ENCODE measurements at regions not wholly inside any gene's neighbourhood (a gene's known extent, or its start where the extent isn't known, plus 50 kb on each side); places are given as distances from the start of the nearest gene placed in this dataset.
A peak's percentile ranks its signal among the peaks of the same experiment; 100 is the strongest.
"Not testable (repeated sequence)": the region's sequence is repeated elsewhere in the genome, so short reads cannot be mapped to it uniquely, and the experiment has no call there.

GRCh38 chr5:104904561-104904960 lies 1342.0 kb upstream of the NUDT12 start:
- no peak for DNase-seq

- no peak for DNase-seq
These were observed 1341.4 kb upstream of the NUDT12 start for GRCh38 chr5:104903941-104904340.

DNA sequence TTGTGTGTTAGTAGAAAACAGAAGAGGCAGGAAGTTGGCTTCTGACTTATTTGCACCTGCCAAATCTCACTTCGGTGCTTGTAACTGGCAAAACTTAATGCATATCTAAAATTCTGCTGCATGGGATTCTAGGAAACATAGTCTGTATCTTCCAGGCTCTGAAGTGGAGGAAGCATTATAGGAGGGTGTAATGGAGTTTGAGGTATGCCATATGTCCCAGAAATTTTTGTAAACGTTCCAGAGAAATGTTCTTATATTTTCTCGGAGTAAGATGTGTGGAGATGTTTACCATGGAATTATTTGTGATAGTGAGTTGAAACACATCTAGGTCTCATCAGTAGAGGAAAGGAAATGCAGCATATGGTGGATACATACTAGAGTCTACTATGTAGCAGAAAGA lies 1329.0 kb upstream of the NUDT12 start:
- no peak for DNase-seq

DNA sequence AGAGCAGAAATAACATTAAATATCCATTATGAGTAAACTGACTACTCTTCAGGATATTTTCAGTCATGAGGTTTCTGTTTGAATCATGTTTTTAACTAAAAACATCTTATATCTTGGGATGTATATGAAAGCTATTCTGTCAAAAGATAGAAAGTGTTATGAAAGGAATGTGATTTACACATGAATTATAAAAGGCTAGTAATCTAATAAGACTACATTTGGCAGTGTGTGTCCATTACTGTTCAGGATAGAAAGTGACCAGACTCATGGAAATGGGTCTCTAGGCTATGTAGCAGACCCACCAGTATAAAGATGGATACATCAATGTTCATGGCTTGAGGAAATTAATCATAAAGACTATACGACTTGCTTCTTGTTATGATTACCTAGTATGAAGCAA lies 1328.2 kb upstream of the NUDT12 start:
- DNase-seq = no peak

- peak; percentile 3 for DNase-seq
These were observed 1296.8 kb upstream of the NUDT12 start for GRCh38 chr5:104859437-104859836.

- not testable (repeated sequence) for DNase-seq
These were observed 1289.5 kb upstream of the NUDT12 start for GRCh38 chr5:104852099-104852498.

DNA sequence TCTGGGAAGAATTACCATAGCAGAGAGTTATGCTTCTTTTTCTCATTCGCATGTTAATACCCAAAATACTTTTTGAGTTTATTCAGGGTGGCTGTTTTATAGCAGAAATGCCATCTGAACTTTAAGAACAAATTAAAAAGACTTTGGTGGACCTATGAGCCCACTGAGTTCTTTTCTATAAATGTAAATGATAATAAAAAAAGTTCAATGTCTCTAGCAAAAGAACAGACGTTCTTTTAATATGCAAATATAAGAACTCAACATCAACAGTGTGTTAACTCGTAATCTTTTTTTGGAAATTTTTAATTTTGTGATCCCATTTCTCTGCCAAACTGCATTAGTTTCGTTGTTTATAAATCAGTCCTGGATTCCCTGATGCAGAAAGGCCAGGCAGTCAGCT lies 1283.0 kb upstream of the NUDT12 start:
- no peak for DNase-seq

- no peak for DNase-seq
These were observed 1281.2 kb upstream of the NUDT12 start for GRCh38 chr5:104843822-104844221.

- DNase-seq = no peak
These were observed 1277.7 kb upstream of the NUDT12 start for GRCh38 chr5:104840284-104840683.

GRCh38 chr5:104831515-104831914 lies 1268.9 kb upstream of the NUDT12 start:
- DNase-seq = not testable (repeated sequence)

GRCh38 chr5:104821606-104822005 lies 1259.0 kb upstream of the NUDT12 start:
- no peak for DNase-seq

DNA sequence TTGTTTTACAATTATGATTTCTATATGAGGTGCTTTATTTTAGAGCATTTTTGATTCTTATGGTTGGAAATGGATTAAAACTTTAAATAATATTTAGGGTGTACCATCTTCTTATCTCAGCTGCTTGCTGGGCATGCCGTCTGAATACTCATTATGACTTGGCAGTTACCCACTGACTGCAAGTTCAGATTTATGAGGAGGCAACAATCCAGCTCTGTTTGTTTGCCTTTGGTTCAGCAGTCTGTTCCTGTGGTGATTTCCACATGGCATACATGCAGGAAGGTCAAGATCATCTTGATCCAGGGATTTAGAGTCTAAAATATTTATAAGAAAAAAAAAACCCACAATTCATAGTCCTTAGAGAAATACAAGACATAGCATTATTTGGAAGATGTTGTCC lies 1254.5 kb upstream of the NUDT12 start:
- DNase-seq = no peak

DNA sequence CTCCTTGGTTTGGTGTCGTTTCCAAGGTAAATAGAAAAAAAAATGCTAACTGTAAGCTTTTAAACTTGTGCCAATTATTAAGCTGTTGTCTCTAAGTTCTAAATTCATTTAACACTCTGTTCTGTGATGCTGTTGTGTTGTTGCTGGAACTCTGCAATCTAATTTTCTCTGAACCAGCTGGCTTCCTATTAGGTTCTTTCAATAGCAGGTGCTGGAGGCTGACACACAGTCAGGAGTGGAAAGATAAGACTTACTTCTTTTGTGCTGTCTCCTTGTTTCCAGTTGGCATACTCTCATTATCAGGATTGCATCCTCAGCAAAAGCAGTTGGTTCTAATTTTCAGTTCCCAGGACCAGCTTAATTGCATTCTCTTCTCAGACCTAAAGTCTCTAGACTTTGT lies 1252.6 kb upstream of the NUDT12 start:
- DNase-seq = no peak

DNA sequence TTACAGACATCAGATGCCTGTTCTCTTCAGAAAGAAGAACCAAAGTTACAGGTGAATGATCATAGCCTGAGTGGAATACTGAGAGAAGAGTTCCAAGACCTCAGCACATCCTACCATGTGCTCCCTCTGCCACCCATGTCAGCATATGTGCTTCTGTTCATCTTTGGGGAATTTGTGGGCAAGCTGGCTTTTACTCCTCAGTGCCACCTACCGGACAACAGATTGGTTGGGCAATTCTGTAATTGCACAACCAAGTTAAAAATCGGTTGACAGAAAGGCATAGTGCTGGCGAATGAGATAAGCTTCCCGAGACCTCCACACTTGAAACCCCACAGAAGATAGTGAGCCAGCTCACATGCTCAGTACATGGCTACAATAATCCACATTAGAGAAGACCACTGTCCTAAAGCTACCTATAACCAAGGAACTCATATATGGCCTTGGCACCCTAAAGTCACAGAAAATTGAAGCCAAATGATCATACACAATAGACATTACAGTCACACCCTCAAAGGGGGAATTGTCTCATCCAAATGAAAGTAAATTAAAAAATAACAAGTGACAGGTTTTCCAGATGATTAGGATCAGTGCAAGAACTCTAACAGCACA lies 1238.0 kb upstream of the NUDT12 start:
- peak; percentile 68 for DNase-seq

GRCh38 chr5:104793755-104794080 lies 1231.1 kb upstream of the NUDT12 start:
- DNase-seq = no peak

GRCh38 chr5:104793031-104793754 lies 1230.6 kb upstream of the NUDT12 start:
- no peak for DNase-seq

- DNase-seq = no peak
These were observed 1226.8 kb upstream of the NUDT12 start for GRCh38 chr5:104789366-104789765.

GRCh38 chr5:104785097-104785496 lies 1222.5 kb upstream of the NUDT12 start:
- DNase-seq = no peak

GRCh38 chr5:104774372-104774771 lies 1211.8 kb upstream of the NUDT12 start:
- no peak for DNase-seq

DNA sequence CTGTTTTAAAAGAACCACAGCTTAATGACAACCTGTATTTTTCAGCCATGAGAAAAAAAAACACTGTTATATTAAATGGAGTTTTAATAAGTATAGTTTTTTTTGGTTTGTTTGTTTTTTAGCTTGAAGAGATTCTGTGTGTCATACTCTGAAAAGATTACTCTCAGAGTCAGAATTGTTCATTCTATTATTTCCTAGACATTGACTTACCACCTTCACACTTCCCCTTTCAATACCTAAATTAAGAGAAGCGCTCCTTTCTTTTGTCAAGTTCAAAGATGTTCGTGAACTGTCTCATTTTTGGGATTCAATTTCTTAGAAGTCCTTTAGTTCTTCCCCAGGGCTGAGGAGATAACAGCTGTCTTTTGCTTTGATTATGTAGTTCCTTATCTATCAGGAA lies 1201.6 kb upstream of the NUDT12 start:
- no peak for DNase-seq

- DNase-seq = no peak
These were observed 1200.6 kb upstream of the NUDT12 start for GRCh38 chr5:104763216-104763615.

- DNase-seq = no peak
These were observed 1195.3 kb upstream of the NUDT12 start for GRCh38 chr5:104757915-104758314.

GRCh38 chr5:104755806-104756205 lies 1193.2 kb upstream of the NUDT12 start:
- DNase-seq = no peak

DNA sequence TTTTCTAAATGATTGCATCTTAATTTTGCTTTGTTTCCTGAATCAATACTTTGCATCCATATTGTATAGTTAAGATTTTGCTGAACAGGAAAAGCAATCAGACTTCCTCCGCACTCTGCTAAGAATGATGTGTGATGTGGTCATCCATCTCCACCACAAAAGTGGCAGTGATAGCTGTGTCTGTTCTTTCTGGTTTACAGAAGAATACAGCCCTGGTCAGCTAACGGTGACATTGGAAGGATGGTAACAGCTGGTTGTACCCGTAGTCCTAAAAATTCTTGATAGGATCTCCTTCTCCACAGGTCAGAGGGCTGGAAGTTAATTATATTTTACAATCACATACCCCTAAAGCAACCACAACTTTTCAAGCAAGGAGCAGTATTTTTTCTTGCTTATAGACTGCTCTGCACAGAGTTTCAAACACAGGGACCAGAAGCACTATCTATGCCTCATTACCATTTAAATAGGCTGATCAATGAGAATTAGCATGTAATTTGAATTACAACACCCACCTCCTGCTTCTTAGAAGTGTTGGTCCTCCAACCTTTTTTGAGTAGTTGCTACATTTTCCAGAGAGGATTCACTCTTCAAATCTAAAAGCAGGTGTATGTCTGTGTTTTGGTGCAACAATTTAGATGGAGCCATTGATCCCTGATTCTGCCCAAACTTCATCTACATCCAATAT lies 1191.9 kb upstream of the NUDT12 start:
- no peak for DNase-seq

All from DMS53 (cell line).